ENCODE measurements at regions not wholly inside any gene's neighbourhood (a gene's known extent, or its start where the extent isn't known, plus 50 kb on each side); places are given as distances from the start of the nearest gene placed in this dataset.

DNA sequence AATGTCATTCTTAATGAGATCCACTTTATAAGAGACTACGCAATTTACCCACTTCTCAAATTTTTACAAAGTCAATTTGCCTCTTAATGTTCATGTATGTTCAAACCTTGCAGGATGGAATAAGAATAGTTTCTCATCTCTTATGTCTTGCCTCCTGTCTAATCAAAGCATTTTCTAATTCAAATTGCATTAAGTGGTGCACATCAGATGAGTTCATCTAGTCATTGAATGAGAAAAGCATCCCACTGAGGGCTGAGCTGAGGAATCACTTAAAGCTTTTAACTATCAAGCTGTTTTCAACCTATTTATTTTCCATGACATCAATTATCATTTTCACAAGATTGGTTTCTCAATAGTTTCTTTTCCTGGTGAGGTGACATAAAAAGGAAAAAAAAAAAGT lies 1964.0 kb downstream of the PCDH7 start:
- TF ChIP-seq GATA3 (IDR thresholded peaks at IDR 0.05; ENCODE audit: low read depth, low read length) (no peak), GATA2 (IDR thresholded peaks at IDR 0.05; ENCODE audit: low read depth, low read length) (no peak)

DNA sequence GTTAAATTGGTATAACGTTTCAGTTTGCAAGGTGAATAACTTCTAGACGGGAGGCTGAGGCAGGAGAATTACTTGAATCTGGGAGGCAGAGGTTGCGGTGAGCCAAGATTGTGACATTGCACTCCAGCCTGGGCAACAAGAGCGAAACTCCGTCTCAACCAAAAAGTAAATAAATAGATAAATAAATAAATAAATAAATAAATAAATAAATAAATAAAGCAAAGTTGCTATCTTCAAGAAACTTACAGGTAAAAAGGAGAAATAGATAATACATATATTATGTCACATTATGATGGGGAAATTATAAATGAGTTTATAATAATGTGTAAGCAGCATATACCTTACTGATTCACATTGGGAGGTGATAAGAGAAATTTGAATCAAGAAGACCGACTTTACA lies 1966.0 kb downstream of the PCDH7 start:
- TF ChIP-seq GATA2 (IDR thresholded peaks at IDR 0.05; ENCODE audit: low read depth, low read length): no peak
- no peak for TF ChIP-seq GATA3 (IDR thresholded peaks at IDR 0.05; ENCODE audit: low read depth, low read length)

DNA sequence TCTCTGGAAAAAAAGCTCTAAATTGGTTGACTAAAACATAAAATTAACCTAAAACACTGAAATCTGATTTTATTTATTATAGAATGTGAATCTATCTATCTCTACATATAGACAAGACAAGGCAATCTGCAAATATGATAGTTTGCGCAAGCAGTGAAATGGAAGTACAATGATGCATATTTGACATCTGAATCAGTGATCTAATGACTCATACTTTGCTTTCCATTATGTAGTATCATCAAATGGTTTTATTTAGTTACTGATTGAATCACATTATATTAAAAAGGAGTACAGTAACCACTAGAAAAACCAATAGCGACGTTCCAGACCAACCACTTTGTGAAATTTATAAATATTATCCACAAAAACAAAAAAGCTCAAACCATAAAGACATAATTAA lies 1969.3 kb downstream of the PCDH7 start:
- no peak for TF ChIP-seq GATA3 (IDR thresholded peaks at IDR 0.05; ENCODE audit: low read depth, low read length)

DNA sequence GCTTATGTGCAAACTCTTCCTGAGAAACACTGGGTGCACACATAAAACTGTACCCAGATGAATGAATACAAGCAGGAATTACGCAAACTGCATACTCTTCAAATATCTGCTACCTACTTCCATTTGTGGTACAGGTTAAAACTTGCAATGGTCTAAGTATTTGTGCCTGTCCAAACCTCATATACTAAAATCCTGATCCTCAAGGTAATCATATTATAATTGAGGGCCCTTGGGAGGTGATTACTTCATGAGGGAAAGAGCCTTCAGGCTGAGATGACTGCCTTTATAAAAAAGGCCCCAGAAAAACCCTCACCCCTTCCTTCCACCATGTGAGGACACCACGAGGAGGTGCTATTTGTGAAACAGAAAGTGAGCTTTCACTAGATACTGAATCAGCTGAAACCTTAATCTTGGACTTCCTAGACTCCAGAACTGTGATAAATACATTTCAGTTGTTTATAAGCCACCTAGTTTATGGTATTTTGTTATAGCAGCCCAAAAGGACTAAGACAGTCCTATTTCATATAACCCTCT lies 1977.2 kb downstream of the PCDH7 start:
- TF ChIP-seq GATA2 (IDR thresholded peaks at IDR 0.05; ENCODE audit: low read depth, low read length): no peak
- TF ChIP-seq GATA3 (IDR thresholded peaks at IDR 0.05; ENCODE audit: low read depth, low read length): no peak

DNA sequence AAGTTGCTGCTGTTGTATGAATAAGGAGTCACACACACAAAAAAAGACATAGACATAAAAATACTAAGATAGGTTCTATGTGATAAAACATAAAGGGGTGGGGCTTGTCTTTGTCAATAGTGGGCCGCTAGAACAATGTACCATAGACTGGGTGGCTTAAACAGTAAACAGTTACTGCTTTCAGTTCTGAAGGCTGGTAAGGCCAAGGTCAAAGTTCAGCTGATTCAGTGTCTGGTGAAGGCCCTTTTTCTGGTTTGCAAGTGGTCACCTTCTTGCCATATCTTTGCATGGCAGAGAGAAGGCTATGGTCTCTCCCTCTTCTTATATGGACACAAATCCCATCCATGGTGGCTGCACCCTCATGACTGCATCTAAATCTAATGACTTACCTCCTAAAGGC lies 1980.7 kb downstream of the PCDH7 start:
- TF ChIP-seq GATA3 (IDR thresholded peaks at IDR 0.05; ENCODE audit: low read depth, low read length): no peak
- TF ChIP-seq GATA2 (IDR thresholded peaks at IDR 0.05; ENCODE audit: low read depth, low read length): no peak

DNA sequence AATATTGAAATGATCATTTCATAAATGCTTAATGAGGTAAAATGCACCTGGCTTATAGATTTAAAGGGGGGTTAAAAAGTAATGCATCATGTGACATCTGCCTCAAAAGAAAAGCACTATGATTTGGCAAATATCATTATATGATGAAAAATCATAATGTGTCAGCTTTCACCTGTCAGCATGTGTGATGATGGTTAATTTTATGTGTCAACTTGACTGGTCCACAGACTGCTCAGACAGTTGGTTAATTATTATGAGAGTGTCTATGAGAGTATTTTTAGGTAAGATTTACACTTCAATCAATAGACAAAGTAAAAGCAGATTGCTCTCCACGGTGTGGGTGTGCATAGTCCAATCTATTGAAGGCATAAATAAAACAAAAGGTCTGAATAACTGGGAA lies 1986.7 kb downstream of the PCDH7 start:
- TF ChIP-seq GATA2 (IDR thresholded peaks at IDR 0.05; ENCODE audit: low read depth, low read length): no peak
- no peak for TF ChIP-seq GATA3 (IDR thresholded peaks at IDR 0.05; ENCODE audit: low read depth, low read length)

DNA sequence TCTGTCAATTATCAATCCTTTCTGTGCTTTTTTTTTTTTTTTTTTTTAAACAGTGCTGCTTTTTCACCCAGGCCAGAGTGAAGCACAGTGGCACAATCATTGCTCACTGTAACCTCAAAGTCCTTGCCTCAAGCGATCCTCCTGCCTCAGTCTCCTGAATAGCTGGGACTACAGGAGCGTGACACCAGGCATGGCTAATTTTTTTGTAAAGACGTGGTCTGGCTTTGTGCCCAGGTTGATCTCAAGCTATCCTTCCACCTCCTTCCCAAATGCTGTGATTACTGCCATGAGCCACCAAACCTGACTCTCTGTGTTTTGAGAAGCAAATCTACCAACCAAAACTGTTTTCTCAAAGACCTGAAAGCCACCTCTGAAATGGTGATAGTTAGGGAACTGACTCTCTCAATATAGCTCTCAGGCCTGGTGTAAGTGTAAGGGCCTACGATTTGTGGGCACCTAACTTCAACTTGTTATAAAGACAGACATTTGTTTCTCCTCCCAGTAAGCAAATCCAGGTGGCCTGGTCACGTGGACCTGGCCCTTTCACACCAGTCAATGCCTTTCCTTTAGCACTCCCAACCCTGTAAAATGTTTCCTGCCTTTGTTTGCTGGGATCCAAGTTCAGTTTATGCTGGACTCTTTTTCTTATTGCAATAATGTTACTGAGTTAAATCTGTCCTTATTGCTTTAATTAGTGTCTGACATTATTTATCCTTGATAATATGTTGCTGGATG lies 2015.9 kb downstream of the PCDH7 start:
- no peak for TF ChIP-seq GATA3 (IDR thresholded peaks at IDR 0.05; ENCODE audit: low read depth, low read length)
- no peak for TF ChIP-seq GATA2 (IDR thresholded peaks at IDR 0.05; ENCODE audit: low read depth, low read length)

DNA sequence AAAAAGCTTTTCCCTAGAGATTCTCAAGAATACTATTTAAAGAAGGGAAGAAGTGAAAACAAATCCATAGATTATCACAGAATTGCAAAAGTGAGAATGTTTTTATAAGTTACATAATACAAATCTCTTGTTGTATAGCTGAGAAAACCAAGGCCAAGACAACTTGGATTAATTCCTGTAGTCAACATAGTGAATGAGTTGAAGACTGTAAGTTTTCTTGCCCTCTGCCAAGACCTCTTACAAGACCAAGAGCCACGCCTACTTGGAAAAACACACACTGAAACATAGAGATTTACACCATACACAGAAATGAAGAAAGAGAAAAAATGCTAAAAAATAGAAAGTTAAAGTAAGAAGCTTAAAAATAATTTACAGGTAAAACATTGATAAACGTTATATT lies 2024.0 kb downstream of the PCDH7 start:
- TF ChIP-seq GATA3 (IDR thresholded peaks at IDR 0.05; ENCODE audit: low read depth, low read length): no peak
- no peak for TF ChIP-seq GATA2 (IDR thresholded peaks at IDR 0.05; ENCODE audit: low read depth, low read length)

DNA sequence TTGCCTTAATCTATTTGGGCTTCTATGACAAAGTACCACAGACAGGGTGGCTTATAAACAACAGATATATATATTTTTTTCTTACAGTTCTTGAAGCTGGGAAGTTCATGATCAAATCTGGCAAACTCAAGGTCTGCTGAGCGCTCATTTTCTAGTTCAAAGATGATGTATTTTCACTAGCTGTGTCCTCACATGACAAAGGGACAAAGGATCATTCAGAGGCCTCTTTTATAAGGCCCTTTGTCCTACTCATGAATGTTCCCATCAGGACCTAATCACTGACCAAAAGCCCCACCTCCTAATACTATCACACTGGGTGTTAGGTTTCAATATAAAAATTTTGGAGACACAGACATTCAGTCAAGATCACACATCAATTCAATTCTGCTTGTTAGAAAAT lies 2025.2 kb downstream of the PCDH7 start:
- TF ChIP-seq GATA2 (IDR thresholded peaks at IDR 0.05; ENCODE audit: low read depth, low read length) (no peak), GATA3 (IDR thresholded peaks at IDR 0.05; ENCODE audit: low read depth, low read length) (no peak)

DNA sequence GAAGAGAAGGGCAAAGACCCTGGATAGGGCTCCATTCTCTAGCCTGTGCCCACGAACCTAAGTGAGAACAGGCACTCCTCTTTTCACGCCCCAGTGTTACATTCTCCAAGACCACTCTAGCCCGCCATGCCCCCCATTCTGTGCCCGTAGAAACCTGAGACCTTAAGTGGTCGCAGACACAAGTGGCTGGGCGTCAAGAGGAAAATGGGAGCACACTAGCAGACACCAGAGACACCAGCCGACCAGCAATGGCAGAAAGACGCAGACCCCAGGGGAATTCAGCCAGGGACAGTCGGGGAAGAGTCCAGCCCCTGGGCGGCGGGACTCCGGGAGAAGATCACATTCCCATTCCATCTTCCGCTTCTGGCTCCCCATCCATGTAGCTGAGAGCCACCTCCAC lies 2027.9 kb downstream of the PCDH7 start:
- no peak for TF ChIP-seq GATA3 (IDR thresholded peaks at IDR 0.05; ENCODE audit: low read depth, low read length)
- TF ChIP-seq GATA2 (IDR thresholded peaks at IDR 0.05; ENCODE audit: low read depth, low read length): no peak

DNA sequence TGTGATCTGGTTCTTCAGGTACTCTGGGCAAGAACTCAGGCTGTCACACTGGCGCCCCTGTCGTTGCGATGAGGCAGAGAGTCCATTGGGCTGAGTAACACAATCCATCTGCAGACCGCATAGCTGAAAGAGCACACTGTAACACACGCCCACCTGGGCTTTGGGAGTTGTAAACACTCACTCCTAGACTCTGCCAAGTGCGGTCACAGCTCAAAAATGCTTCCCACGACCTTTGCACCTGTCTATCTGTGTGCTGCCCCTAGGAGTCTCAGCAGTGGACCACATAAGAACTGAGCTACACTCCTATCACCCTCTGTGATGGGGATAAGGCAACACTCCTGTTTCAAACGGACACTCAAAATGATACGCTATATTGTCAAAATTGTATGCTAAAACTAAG lies 2028.3 kb downstream of the PCDH7 start:
- TF ChIP-seq GATA3 (IDR thresholded peaks at IDR 0.05; ENCODE audit: low read depth, low read length): no peak
- TF ChIP-seq GATA2 (IDR thresholded peaks at IDR 0.05; ENCODE audit: low read depth, low read length): no peak

DNA sequence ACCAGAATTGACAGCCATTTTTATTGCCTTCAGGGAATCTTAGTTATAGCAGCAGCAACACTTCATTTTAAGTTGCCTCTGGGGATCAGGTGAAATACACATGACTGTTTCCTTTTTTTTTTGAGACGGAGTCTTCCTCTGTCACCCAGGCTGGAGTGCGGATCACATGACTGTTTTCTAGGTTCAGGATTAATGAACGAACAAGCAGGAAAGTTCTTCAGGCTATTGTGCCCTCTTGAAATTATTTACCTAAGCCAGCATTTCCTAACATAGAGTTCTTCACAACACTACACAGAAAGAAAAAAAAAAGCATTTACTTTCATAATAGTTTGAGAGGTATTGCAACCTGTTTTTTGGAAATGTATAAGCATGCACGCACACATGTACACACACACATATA lies 2032.8 kb downstream of the PCDH7 start:
- no peak for TF ChIP-seq GATA2 (IDR thresholded peaks at IDR 0.05; ENCODE audit: low read depth, low read length)
- no peak for TF ChIP-seq GATA3 (IDR thresholded peaks at IDR 0.05; ENCODE audit: low read depth, low read length)

DNA sequence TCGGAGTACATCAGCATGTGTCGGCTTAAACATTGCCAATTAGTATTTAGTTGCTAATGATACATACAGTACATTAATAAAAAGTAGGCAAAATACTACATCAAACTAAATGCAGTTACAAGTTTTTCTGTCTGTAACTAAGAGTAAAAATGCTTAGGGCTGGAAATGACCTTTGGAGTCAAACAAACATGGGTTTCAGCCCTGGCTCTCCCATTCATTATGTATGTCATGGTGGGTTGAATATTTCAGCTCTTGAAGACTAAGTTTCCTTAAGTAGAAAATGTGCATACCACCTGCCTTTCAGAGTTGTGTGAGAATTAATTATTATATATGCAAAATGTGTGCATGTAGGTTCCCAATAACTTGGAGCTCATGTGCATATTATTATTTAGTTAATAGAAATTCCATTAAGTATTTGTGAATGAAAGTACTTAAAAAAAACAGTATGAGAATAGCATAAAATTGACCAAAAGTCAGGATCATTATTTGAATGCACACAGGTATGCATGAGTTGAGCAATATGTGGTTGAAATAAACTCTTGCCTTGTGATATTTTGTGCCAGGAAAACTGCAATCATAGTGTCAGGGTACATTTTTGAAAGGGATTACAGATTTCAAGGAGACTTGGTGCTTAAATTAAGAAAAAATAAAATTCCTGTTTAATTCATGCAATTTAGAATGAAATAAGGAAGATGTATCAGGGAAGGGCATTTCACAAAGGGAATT lies 2048.7 kb downstream of the PCDH7 start:
- no peak for TF ChIP-seq GATA3 (IDR thresholded peaks at IDR 0.05; ENCODE audit: low read depth, low read length)
- TF ChIP-seq GATA2 (IDR thresholded peaks at IDR 0.05; ENCODE audit: low read depth, low read length): no peak

DNA sequence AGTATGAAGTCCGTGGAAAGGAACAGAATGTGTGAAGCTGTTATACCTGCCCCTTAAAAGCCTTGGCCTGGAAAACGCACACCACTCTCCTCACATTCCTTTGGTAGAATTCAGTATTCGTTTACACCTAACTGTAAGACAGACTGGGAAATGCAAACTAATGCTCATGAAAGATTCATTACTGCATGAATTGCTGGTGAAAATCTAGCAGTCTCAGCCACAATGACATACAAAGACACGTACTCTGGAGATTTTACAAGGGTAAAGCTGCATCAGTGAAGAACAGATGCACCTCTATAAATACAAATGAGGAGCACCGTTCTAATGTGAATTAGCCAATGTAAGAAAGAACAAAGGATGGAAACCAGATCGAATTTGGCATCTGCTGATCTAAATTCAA lies 2051.3 kb downstream of the PCDH7 start:
- TF ChIP-seq GATA3 (IDR thresholded peaks at IDR 0.05; ENCODE audit: low read depth, low read length) (no peak), GATA2 (IDR thresholded peaks at IDR 0.05; ENCODE audit: low read depth, low read length) (no peak)

DNA sequence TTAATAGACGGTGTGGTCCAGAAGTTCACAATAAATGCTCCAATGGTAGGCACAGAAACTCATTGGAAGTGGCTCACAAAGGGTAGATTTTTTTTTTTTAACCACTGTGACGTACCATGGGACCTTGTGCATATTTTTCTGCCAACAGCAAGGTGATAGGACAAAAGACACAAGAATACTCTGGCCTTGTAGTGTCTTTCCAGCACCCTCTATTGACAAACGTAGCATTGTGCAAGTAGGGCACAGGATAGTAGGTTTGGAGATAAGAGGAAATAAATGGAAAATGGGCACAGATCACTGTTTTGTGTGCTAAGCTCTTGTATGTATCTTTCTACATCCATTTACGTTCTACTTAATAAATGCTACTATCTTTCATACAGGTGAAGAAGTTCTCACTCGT lies 2054.9 kb downstream of the PCDH7 start:
- TF ChIP-seq GATA3 (IDR thresholded peaks at IDR 0.05; ENCODE audit: low read depth, low read length): no peak
- TF ChIP-seq GATA2 (IDR thresholded peaks at IDR 0.05; ENCODE audit: low read depth, low read length): no peak

All from SH-SY5Y (cell line).